ENCODE measurements at regions not wholly inside any gene's neighbourhood (a gene's known extent, or its start where the extent isn't known, plus 50 kb on each side); places are given as distances from the start of the nearest gene placed in this dataset.

GRCh38 chrX:125003746-125004446, 315.8 kb upstream of the TEX13C start:
- ATAC-seq (peak; percentile 29), FAIRE-seq (no peak), DNase-seq (ENCODE audit: low read depth, low spot score) (no peak)
- Histone ChIP-seq H3K9ac (ENCODE audit: control insufficient read depth, insufficient read depth, low read length) (no peak overlapping the region), H2AFZ (ENCODE audit: control insufficient read depth, low read depth, low read length) (no peak overlapping the region), H3K79me2 (ENCODE audit: control insufficient read depth, insufficient read depth, low read length) (no peaks in the 10 kb centered on the region), H3K9me3 (replicated peaks; ENCODE audit: control insufficient read depth, insufficient read depth, low read length) (no peaks in the 10 kb centered on the region), H3K27me3 (replicated peaks in 1 of 2; ENCODE audit: control insufficient read depth in 2 of 2, insufficient read depth in 2 of 2, low read length in 1 of 2) (no peaks in the 10 kb centered on the region), H3K4me1 (ENCODE audit: control insufficient read depth, insufficient read depth, low read length) (no peaks in the 10 kb centered on the region), H3K4me3 (no peak overlapping the region), H4K20me1 (ENCODE audit: control insufficient read depth, insufficient read depth) (no peaks in the 10 kb centered on the region), H3K27ac (ENCODE audit: control insufficient read depth, insufficient read depth) (no peak overlapping the region), H3K4me2 (ENCODE audit: control insufficient read depth, insufficient read depth) (no peak overlapping the region), H3K36me3 (ENCODE audit: control insufficient read depth in 2 of 2, insufficient read depth in 2 of 2, low read length in 1 of 2) (no peaks in the 10 kb centered on the region)
- TF ChIP-seq CEBPZ (IDR thresholded peaks at IDR 0.05; ENCODE audit: low read depth, low read length) (no peak), ZNF384 (IDR thresholded peaks at IDR 0.05; ENCODE audit: borderline replicate concordance, low read depth, low read length) (no peak)
- SMC1A ChIA-PET (ENCODE audit: uncharacterized antibody, unreplicated experiment), result interaction anchor here (0.6 to 0.8 kb wide), 2 partner anchors 14 to 601 kb away, joined by 3 read pairs; no protein-coding TSS in a partner anchor
- no TSS peak for BruUV-seq (replicated peaks)
- intact Hi-C loops (cut with micrococcal nuclease; ENCODE audit: unreplicated experiment) (no loop called here), in situ Hi-C loops (cut with MboI) (no loop called here)
- RAD21 ChIA-PET (ENCODE audit: unreplicated experiment), result no interaction called here
- WGBS (ENCODE audit: insufficient coverage, insufficient replicate concordance, low lambda C conversion rate, missing lambda C conversion rate), result 2% methylated on average over 7 of the region's 7 CpGs
- CTCF ChIA-PET, result no interaction called here
- POLR2A ChIA-PET, result no interaction called here

GRCh38 chrX:125004799-125005198, 314.9 kb upstream of the TEX13C start:
- ChIA-PET SMC1A (ENCODE audit: uncharacterized antibody, unreplicated experiment) (no interaction called here), CTCF (no interaction called here), POLR2A (interaction anchor here (0.6 kb wide), 1 partner anchor 349 kb away, joined by 3 read pairs; no protein-coding TSS in a partner anchor), RAD21 (ENCODE audit: unreplicated experiment) (no interaction called here)
- Histone ChIP-seq H2AFZ (ENCODE audit: control insufficient read depth, low read depth, low read length) (no peak overlapping the region), H3K9me3 (replicated peaks; ENCODE audit: control insufficient read depth, insufficient read depth, low read length) (no peaks in the 10 kb centered on the region), H3K36me3 (ENCODE audit: control insufficient read depth in 2 of 2, insufficient read depth in 2 of 2, low read length in 1 of 2) (no peaks in the 10 kb centered on the region), H3K27ac (ENCODE audit: control insufficient read depth, insufficient read depth) (no peak overlapping the region), H3K27me3 (replicated peaks in 1 of 2; ENCODE audit: control insufficient read depth in 2 of 2, insufficient read depth in 2 of 2, low read length in 1 of 2) (no peaks in the 10 kb centered on the region), H3K4me2 (ENCODE audit: control insufficient read depth, insufficient read depth) (no peak overlapping the region), H3K9ac (ENCODE audit: control insufficient read depth, insufficient read depth, low read length) (no peak overlapping the region), H3K4me3 (no peak overlapping the region), H3K79me2 (ENCODE audit: control insufficient read depth, insufficient read depth, low read length) (no peaks in the 10 kb centered on the region), H3K4me1 (ENCODE audit: control insufficient read depth, insufficient read depth, low read length) (no peaks in the 10 kb centered on the region), H4K20me1 (ENCODE audit: control insufficient read depth, insufficient read depth) (no peaks in the 10 kb centered on the region)
- in situ Hi-C loops (cut with MboI) (no loop called here), intact Hi-C loops (cut with micrococcal nuclease; ENCODE audit: unreplicated experiment) (no loop called here)
- ATAC-seq (no peak; the same call in 2 of the 3 replicates), FAIRE-seq (no peak), DNase-seq (ENCODE audit: low read depth, low spot score) (no peak)
- 0% methylated on average over 2 of the region's 2 CpGs for WGBS (ENCODE audit: insufficient coverage, insufficient replicate concordance, low lambda C conversion rate, missing lambda C conversion rate)
- TF ChIP-seq BACH1 (IDR thresholded peaks at IDR 0.05; ENCODE audit: borderline replicate concordance) (0 out of 2 replicates have a peak, but pooled peaks have one; percentile 37), LARP7 (IDR thresholded peaks at IDR 0.05) (no peak), MXI1 (IDR thresholded peaks at IDR 0.05; ENCODE audit: low read depth, low read length) (no peak)
- BruUV-seq (replicated peaks), result no TSS peak
